GM19324 (cell line): ENCODE measurements at regions not wholly inside any gene's neighbourhood (a gene's known extent, or its start where the extent isn't known, plus 50 kb on each side); places are given as distances from the start of the nearest gene placed in this dataset.

Experiments used
- ATAC-seq: cut with Tn5 transposase; IDR thresholded peaks from one replicate; pipeline ENCODE4 v1.9.1; 2021; ENCODE audit warnings: mild to moderate bottlenecking, moderate library complexity; ENCODE audit not compliant: unreplicated experiment, low FRiP score

GRCh38 chr15:62625429-62626033, 417.0 kb upstream of the TPM1 start:
- ATAC-seq, result no peak

- no peak for ATAC-seq
These were observed 415.6 kb upstream of the TPM1 start for GRCh38 chr15:62626903-62627302.

GRCh38 chr15:62631076-62631724, 411.3 kb upstream of the TPM1 start:
- no peak for ATAC-seq

GRCh38 chr15:62636823-62637573, 405.5 kb upstream of the TPM1 start:
- ATAC-seq, result no peak

- ATAC-seq, result no peak
These were observed 405.0 kb upstream of the TPM1 start for GRCh38 chr15:62637574-62637897.

- no peak for ATAC-seq
These were observed 404.5 kb upstream of the TPM1 start for GRCh38 chr15:62637950-62638619.

GRCh38 chr15:62639432-62639831, 403.1 kb upstream of the TPM1 start:
- no peak for ATAC-seq

- ATAC-seq, result no peak
These were observed 402.5 kb upstream of the TPM1 start for GRCh38 chr15:62639906-62640605.

GRCh38 chr15:62641825-62642224, 400.7 kb upstream of the TPM1 start:
- ATAC-seq, result no peak

GRCh38 chr15:62643572-62643971, 399.0 kb upstream of the TPM1 start:
- no peak for ATAC-seq

GRCh38 chr15:62644216-62644888, 398.2 kb upstream of the TPM1 start:
- no peak for ATAC-seq

GRCh38 chr15:62644889-62645742, 397.4 kb upstream of the TPM1 start:
- ATAC-seq, result no peak

GRCh38 chr15:62647202-62647842, 395.2 kb upstream of the TPM1 start:
- no peak for ATAC-seq

- no peak for ATAC-seq
These were observed 394.6 kb upstream of the TPM1 start for GRCh38 chr15:62647843-62648505.

GRCh38 chr15:62648954-62649353, 393.6 kb upstream of the TPM1 start:
- ATAC-seq, result no peak

GRCh38 chr15:62649793-62650420, 392.6 kb upstream of the TPM1 start:
- ATAC-seq, result no peak

- ATAC-seq, result no peak
These were observed 389.4 kb upstream of the TPM1 start for GRCh38 chr15:62653122-62653521.

- no peak for ATAC-seq
These were observed 386.5 kb upstream of the TPM1 start for GRCh38 chr15:62656071-62656470.
